ENCODE measurements at regions not wholly inside any gene's neighbourhood (a gene's known extent, or its start where the extent isn't known, plus 50 kb on each side); places are given as distances from the start of the nearest gene placed in this dataset.

GRCh38 chr20:11188843-11189603 lies 515.2 kb upstream of the JAG1 start:
- no peaks in the 10 kb centered on the region for H3K79me2 ChIP-seq (replicated peaks; ENCODE audit: insufficient read depth)
- H3K27me3 ChIP-seq (ENCODE audit: insufficient read depth), result no peaks in the 10 kb centered on the region
- H2AFZ ChIP-seq, result no peak overlapping the region; the same call in 1 of the 2 replicates
- no peak overlapping the region for H3K4me3 ChIP-seq
- ATAC-seq (no peak), DNase-seq (ENCODE audit: low spot score) (no peak)
- Mint-ChIP-seq H3K4me3 (no peak overlapping the region), H3K4me1 (no peaks in the 10 kb centered on the region), H3K9me3 (no peaks in the 10 kb centered on the region), H3K27ac (no peak overlapping the region), H3K36me3 (ENCODE audit: low read depth) (no peaks in the 10 kb centered on the region), H3K27me3 (ENCODE audit: insufficient read depth, low read depth, poor library complexity) (no peaks in the 10 kb centered on the region)
- no peaks in the 10 kb centered on the region for H4K20me1 ChIP-seq (replicated peaks; ENCODE audit: insufficient read depth)
- no peaks in the 10 kb centered on the region; the same call in 1 of the 2 replicates for H3K9me2 ChIP-seq (ENCODE audit: insufficient read depth)
- H3K4me1 ChIP-seq (ENCODE audit: insufficient read depth), result no peaks in the 10 kb centered on the region
- H3F3A ChIP-seq (replicated peaks; ENCODE audit: low read depth), result no peaks in the 10 kb centered on the region
- no peak overlapping the region for H3K4me2 ChIP-seq
- no peaks in the 10 kb centered on the region for H3K36me3 ChIP-seq (ENCODE audit: insufficient read depth)
- no peak overlapping the region for H3K27ac ChIP-seq (ENCODE audit: low read depth)
- no peak for TF ChIP-seq EZH2 (IDR thresholded peaks at IDR 0.05; ENCODE audit: low read depth, unreplicated experiment)
- TF ChIP-seq ZNF462 (CRISPR knock-in tag; IDR thresholded peaks at IDR 0.05), result no peak
- TF ChIP-seq CTCF (conservative IDR thresholded peaks at IDR 0.05; ENCODE audit: low read depth in 2 of 2), result no peak
- no peak for TF ChIP-seq REST (IDR thresholded peaks at IDR 0.05; ENCODE audit: unreplicated experiment)
- TF ChIP-seq POLR2AphosphoS5 (IDR thresholded peaks at IDR 0.05; ENCODE audit: low read depth), result no peak
- no peak for TF ChIP-seq NANOG (IDR thresholded peaks at IDR 0.05; ENCODE audit: borderline replicate concordance)
- TF ChIP-seq STAT1 (IDR thresholded peaks at IDR 0.05; ENCODE audit: unreplicated experiment), result no peak
- no peak for TF ChIP-seq JUNB (IDR thresholded peaks at IDR 0.05; ENCODE audit: unreplicated experiment)
- TF ChIP-seq CREB1 (CRISPR knock-in tag; IDR thresholded peaks at IDR 0.05; ENCODE audit: low read depth), result no peak
- TF ChIP-seq EZH2phosphoT487 (IDR thresholded peaks at IDR 0.05; ENCODE audit: unreplicated experiment), result no peak
- TF ChIP-seq ZNF331 (CRISPR knock-in tag; IDR thresholded peaks at IDR 0.05; ENCODE audit: low read depth), result no peak
- TF ChIP-seq ETS1 (IDR thresholded peaks at IDR 0.05), result no peak
- no peak for TF ChIP-seq ZNF114 (CRISPR knock-in tag; IDR thresholded peaks at IDR 0.05)

Data from GM23338 (cell line).